ENCODE measurements at regions not wholly inside any gene's neighbourhood (a gene's known extent, or its start where the extent isn't known, plus 50 kb on each side); places are given as distances from the start of the nearest gene placed in this dataset.

- DNase-seq: no peak
Observed at GRCh38 chr15:61681038-61681418, 379.2 kb downstream of the VPS13C start.

- no peak for DNase-seq
Observed at GRCh38 chr15:61680260-61681037, 379.8 kb downstream of the VPS13C start.

GRCh38 chr15:61671736-61672135 is 388.5 kb downstream of the VPS13C start:
- DNase-seq: no peak

- no peak for DNase-seq
Observed at GRCh38 chr15:61668444-61668843, 391.8 kb downstream of the VPS13C start.

- peak; percentile 1 for DNase-seq
Observed at GRCh38 chr15:61661791-61662190, 398.5 kb downstream of the VPS13C start.

- peak; percentile 80 for DNase-seq
Observed at GRCh38 chr15:61660579-61660978, 399.7 kb downstream of the VPS13C start.

- DNase-seq: peak; percentile 63
Observed at GRCh38 chr15:61659566-61660190, 400.6 kb downstream of the VPS13C start.

GRCh38 chr15:61657461-61657860 is 402.8 kb downstream of the VPS13C start:
- no peak for DNase-seq

- DNase-seq: no peak
Observed at GRCh38 chr15:61656391-61656790, 403.9 kb downstream of the VPS13C start.

- no peak for DNase-seq
Observed at GRCh38 chr15:61655881-61656280, 404.4 kb downstream of the VPS13C start.

- DNase-seq: no peak
Observed at GRCh38 chr15:61654918-61655317, 405.3 kb downstream of the VPS13C start.

- no peak for DNase-seq
Observed at GRCh38 chr15:61654002-61654740, 406.1 kb downstream of the VPS13C start.

- no peak for DNase-seq
Observed at GRCh38 chr15:61653110-61653509, 407.1 kb downstream of the VPS13C start.

GRCh38 chr15:61651267-61651666 is 409.0 kb downstream of the VPS13C start:
- DNase-seq: no peak

- DNase-seq: no peak
Observed at GRCh38 chr15:61649046-61649445, 411.2 kb downstream of the VPS13C start.

GRCh38 chr15:61644550-61644949 is 415.4 kb upstream of the RORA start:
- DNase-seq: no peak

- DNase-seq: no peak
Observed at GRCh38 chr15:61641645-61642044, 412.5 kb upstream of the RORA start.

GRCh38 chr15:61640756-61641155 is 411.7 kb upstream of the RORA start:
- DNase-seq: no peak

GRCh38 chr15:61639491-61639890 is 410.4 kb upstream of the RORA start:
- no peak for DNase-seq

- no peak for DNase-seq
Observed at GRCh38 chr15:61634837-61635236, 405.7 kb upstream of the RORA start.

- no peak for DNase-seq
Observed at GRCh38 chr15:61633951-61634350, 404.8 kb upstream of the RORA start.

- DNase-seq: no peak
Observed at GRCh38 chr15:61629269-61629668, 400.2 kb upstream of the RORA start.

GRCh38 chr15:61624950-61625349 is 395.8 kb upstream of the RORA start:
- no peak for DNase-seq

- no peak for DNase-seq
Observed at GRCh38 chr15:61623746-61624145, 394.6 kb upstream of the RORA start.

All from HCEC 1CT (cell line).